HepG2 (cell line): ENCODE measurements at regions not wholly inside any gene's neighbourhood (a gene's known extent, or its start where the extent isn't known, plus 50 kb on each side); places are given as distances from the start of the nearest gene placed in this dataset.
"Not testable (repeated sequence)": the region's sequence is repeated elsewhere in the genome, so short reads cannot be mapped to it uniquely, and the experiment has no call there.

Experiments used
- ATAC-seq: fragments of 200-7000 bp; cut with Tn5 transposase; 3 replicates; pipeline ENCODE4 v1.9.1; 2020; ENCODE audit warnings: mild to moderate bottlenecking, moderate library complexity
- BruUV-seq: library from RNA; stranded (reverse); fragments of 400-500 nt; replicated peaks from 2 replicates; lab custom pipeline; 2021; lab: Mats Ljungman, UMichigan
- CTCF ChIA-PET: fragments of 300-600 bp; formaldehyde crosslinking; extraction: SDS; loops from one replicate; lab custom pipeline; 2021; ENCODE audit warnings: low total read pairs, inconsistent platforms, low intra/inter-chr PET ratio; lab: Yijun Ruan, JAX
- POLR2A ChIA-PET: fragments of 350-600 bp; sonication (Branson Sonifier 250); formaldehyde crosslinking; loops from one replicate; lab custom pipeline; 2020; ENCODE audit warnings: antibody characterized with exemption, inconsistent platforms; lab: Yijun Ruan, JAX
- DNase-seq: peaks from one replicate; pipeline ENCODE4 v3.0.0-alpha.2; 2015; ENCODE audit warnings: low spot score
- FAIRE-seq: peaks from 3 replicates; lab custom pipeline; 2011; peaks lifted over from hg19 to GRCh38; lab: Jason Lieb, UNC
- H2AFZ ChIP-seq: one replicate; pipeline ENCODE4 v1.6.1; 2011; ENCODE audit warnings: low read length, inconsistent platforms
- H3K27ac ChIP-seq: fragments of 300-600 bp; 3 replicates; pipeline ENCODE4 v1.8.0; 2011; ENCODE audit warnings: mixed run types, mild to moderate bottlenecking, mixed read lengths, low read length, inconsistent platforms; ENCODE audit not compliant: insufficient read depth; ENCODE audit errors: extremely low read length
- H3K27me3 ChIP-seq, 2 experiments: fragments of 200-600 bp in 1 of 2; 2 replicates in 1 of 2; 3 replicates in 1 of 2; pipeline versions ENCODE4 v1.6.0 to v1.8.0; 2011; ENCODE audit warnings: low read length in 2 of 2, mild to moderate bottlenecking in 2 of 2, moderate library complexity in 2 of 2, inconsistent platforms in 1 of 2; ENCODE audit not compliant: insufficient read depth in 2 of 2, control insufficient read depth in 1 of 2
- H3K36me3 ChIP-seq, 2 experiments: fragments of 200-600 bp in 1 of 2; replicated peaks in 1 of 2; 2 replicates in 1 of 2; 3 replicates in 1 of 2; pipeline versions ENCODE4 v1.5.1 to v1.8.0; 2011; ENCODE audit warnings: low read length in 2 of 2, inconsistent platforms in 1 of 2; ENCODE audit not compliant: insufficient read depth in 2 of 2, control insufficient read depth in 1 of 2
- H3K4me1 ChIP-seq: 2 replicates; pipeline ENCODE4 v1.5.1; 2012; ENCODE audit warnings: low read length, inconsistent platforms; ENCODE audit not compliant: insufficient read depth
- H3K4me2 ChIP-seq: 2 replicates; pipeline ENCODE4 v1.6.0; 2011; ENCODE audit warnings: low read depth, low read length, inconsistent platforms
- H3K4me3 ChIP-seq, 3 experiments: fragments of 200-600 bp in 1 of 3; sonication (generic), shearing (Covaris generic) in 1 of 3; replicated peaks in 1 of 3; 2 replicates each; pipeline ENCODE4 v1.5.1; 2011 to 2016; ENCODE audit warnings: low read length in 3 of 3, inconsistent platforms in 2 of 3, low read depth in 2 of 3, mild to moderate bottlenecking in 2 of 3, control low read depth in 1 of 3, mixed read lengths in 1 of 3; ENCODE audit not compliant: insufficient read depth in 1 of 3
- H3K79me2 ChIP-seq: one replicate; pipeline ENCODE4 v1.6.1; 2011; ENCODE audit warnings: low read length, inconsistent platforms; ENCODE audit not compliant: insufficient read depth
- H3K9ac ChIP-seq: 2 replicates; pipeline ENCODE4 v1.6.0; 2011; ENCODE audit warnings: mild to moderate bottlenecking, low read depth, low read length, inconsistent platforms; ENCODE audit not compliant: insufficient read depth
- H3K9me3 ChIP-seq: 2 replicates; pipeline ENCODE4 v1.5.1; 2012; ENCODE audit warnings: mild to moderate bottlenecking, low read length
- H4K20me1 ChIP-seq: 2 replicates; pipeline ENCODE4 v1.6.0; 2011; ENCODE audit warnings: inconsistent platforms, mild to moderate bottlenecking, low read length, moderate library complexity; ENCODE audit not compliant: insufficient read depth
- NFATC3 ChIP-seq: sonication (generic); formaldehyde crosslinking; IDR thresholded peaks from 2 replicates; pipeline ENCODE4 v1.5.1; 2020; ENCODE audit warnings: mild to moderate bottlenecking, missing genetic modification reagents
- SRSF4 ChIP-seq: fragments of 200-400 bp; formaldehyde crosslinking; IDR thresholded peaks from one replicate; pipeline ENCODE4 v1.6.1; 2018; ENCODE audit warnings: mild to moderate bottlenecking, low read depth, low read length, moderate library complexity; ENCODE audit not compliant: poor library complexity, severe bottlenecking
- XBP1 ChIP-seq: sonication (generic); formaldehyde crosslinking; IDR thresholded peaks from 2 replicates; pipeline ENCODE4 v1.5.0; 2020; ENCODE audit warnings: missing genetic modification reagents
- ZNF232 ChIP-seq: sonication (generic); formaldehyde crosslinking; IDR thresholded peaks from 2 replicates; pipeline ENCODE4 v1.4.0; 2020; ENCODE audit warnings: missing genetic modification reagents, borderline replicate concordance
- ZNF34 ChIP-seq: sonication (generic); formaldehyde crosslinking; IDR thresholded peaks from 2 replicates; pipeline ENCODE4 v1.4.0; 2020; ENCODE audit warnings: mild to moderate bottlenecking, missing genetic modification reagents, borderline replicate concordance
- ZNF777 ChIP-seq: sonication (generic); formaldehyde crosslinking; IDR thresholded peaks from 2 replicates; pipeline ENCODE4 v1.4.0; 2020; ENCODE audit warnings: missing genetic modification reagents
- ZSCAN12 ChIP-seq: sonication (generic); formaldehyde crosslinking; IDR thresholded peaks from 2 replicates; pipeline ENCODE4 v1.9.0; 2021; ENCODE audit warnings: mild to moderate bottlenecking, missing genetic modification reagents
- WGBS: methylation state at CpG from one replicate; pipeline ENCODE4 v1.1.6; 2017; ENCODE audit warnings: low lambda C conversion rate; 5-methylcytosine and 5-hydroxymethylcytosine counted together
- in situ Hi-C: cut with HindIII; loops from 2 replicates; pipeline ENCODE4 v1.10.0; 2017; ENCODE audit warnings: low pct_unique_long_range_greater_than_20kb; ENCODE audit not compliant: extremely low pct_ligation_motif_present
- intact Hi-C: fragments of 100-400 bp; cut with micrococcal nuclease; formaldehyde crosslinking; loops from one replicate; pipeline ENCODE4 v1.10.0; 2022; ENCODE audit not compliant: unreplicated experiment

- TF ChIP-seq SRSF4 (no peak), ZNF777 (CRISPR knock-in tag) (no peak), ZSCAN12 (CRISPR knock-in tag) (no peak), XBP1 (CRISPR knock-in tag) (no peak), ZNF34 (CRISPR knock-in tag) (no peak)
Measured at GRCh38 chr5:54793468-54794134, 191.8 kb downstream of the ESM1 start (continued).

- H2AFZ ChIP-seq, result no peak overlapping the region
- H3K4me2 ChIP-seq, result no peak overlapping the region
- DNase-seq (no peak), ATAC-seq (no peak), FAIRE-seq (no peak)
- H3K9me3 ChIP-seq, result no peaks in the 10 kb centered on the region
- H3K36me3 ChIP-seq, result no peaks in the 10 kb centered on the region
- no peak overlapping the region for H3K27ac ChIP-seq
- H3K4me1 ChIP-seq, result no peaks in the 10 kb centered on the region
- BruUV-seq, result no TSS peak
- no peak overlapping the region for H3K4me3 ChIP-seq
- no peaks in the 10 kb centered on the region for H4K20me1 ChIP-seq
- intact Hi-C loops (no loop called here), in situ Hi-C loops (no loop called here)
- H3K79me2 ChIP-seq, result no peaks in the 10 kb centered on the region
- no peak overlapping the region for H3K9ac ChIP-seq
- H3K27me3 ChIP-seq, result no peaks in the 10 kb centered on the region
- TF ChIP-seq NFATC3 (CRISPR knock-in tag) (no peak), ZNF232 (CRISPR knock-in tag) (no peak)
- ChIA-PET CTCF (no interaction called here), POLR2A (no interaction called here)
- WGBS, result 7% methylated on average over 2 of the region's 2 CpGs
Measured at GRCh38 chr5:54792611-54793404, 192.6 kb downstream of the ESM1 start.

- FAIRE-seq, H3K36me3 ChIP-seq, H3K4me1 ChIP-seq, H3K4me3 ChIP-seq, POLR2A ChIA-PET, H2AFZ ChIP-seq, H3K79me2 ChIP-seq, DNase-seq, H3K4me2 ChIP-seq, in situ Hi-C loops, H3K27ac ChIP-seq, H3K9me3 ChIP-seq, H3K9ac ChIP-seq, H4K20me1 ChIP-seq, ATAC-seq, BruUV-seq, CTCF ChIA-PET, H3K27me3 ChIP-seq, intact Hi-C loops: not testable (repeated sequence)
- 33% methylated on average over 3 of the region's 3 CpGs for WGBS
Measured at GRCh38 chr5:54787910-54788309, 197.5 kb downstream of the ESM1 start.
